Mesendoderm (in vitro differentiated cells): ENCODE measurements at regions not wholly inside any gene's neighbourhood (a gene's known extent, or its start where the extent isn't known, plus 50 kb on each side); places are given as distances from the start of the nearest gene placed in this dataset.

Experiments used
- DNase-seq: peaks from one replicate; pipeline ENCODE4 v3.0.0; 2013
- H2AK5ac ChIP-seq: 2 replicates; pipeline ENCODE4 v1.6.1; 2013; ENCODE audit warnings: low read length, inconsistent platforms
- H2BK120ac ChIP-seq: 2 replicates; pipeline ENCODE4 v1.6.1; 2013; ENCODE audit warnings: low read depth, mild to moderate bottlenecking, low read length, moderate library complexity, mixed read lengths
- H2BK15ac ChIP-seq: replicated peaks from 2 replicates; pipeline ENCODE4 v1.6.1; 2013; ENCODE audit warnings: low read depth, mild to moderate bottlenecking, moderate library complexity
- H2BK5ac ChIP-seq: 2 replicates; pipeline ENCODE4 v1.6.1; 2013; ENCODE audit warnings: low read length, inconsistent platforms
- H3K18ac ChIP-seq: 2 replicates; pipeline ENCODE4 v1.6.1; 2013; ENCODE audit warnings: mild to moderate bottlenecking, low read length, mixed read lengths
- H3K23ac ChIP-seq: one replicate; pipeline ENCODE4 v1.6.1; 2013; ENCODE audit warnings: low read length
- H3K27ac ChIP-seq: 2 replicates; pipeline ENCODE4 v1.5.1; 2013; ENCODE audit warnings: low read depth, mild to moderate bottlenecking, inconsistent platforms, low read length, moderate library complexity
- H3K27me3 ChIP-seq: 2 replicates; pipeline ENCODE4 v1.6.1; 2013; ENCODE audit warnings: low read length, control low read depth, mild to moderate bottlenecking, inconsistent platforms; ENCODE audit not compliant: insufficient read depth, poor library complexity
- H3K36me3 ChIP-seq: 2 replicates; pipeline ENCODE4 v1.6.1; 2013; ENCODE audit warnings: low read length, inconsistent platforms; ENCODE audit not compliant: control insufficient read depth, insufficient read depth
- H3K4ac ChIP-seq: one replicate; pipeline ENCODE4 v1.6.1; 2013; ENCODE audit warnings: low read depth, mild to moderate bottlenecking, low read length, moderate library complexity
- H3K4me1 ChIP-seq: 2 replicates; pipeline ENCODE4 v1.6.1; 2013; ENCODE audit warnings: low read depth, low read length, inconsistent platforms; ENCODE audit not compliant: control insufficient read depth
- H3K4me2 ChIP-seq: 2 replicates; pipeline ENCODE4 v1.6.1; 2013; ENCODE audit warnings: low read length
- H3K4me3 ChIP-seq: 2 replicates; pipeline ENCODE4 v1.5.1; 2013; ENCODE audit warnings: mild to moderate bottlenecking, low read length
- H3K56ac ChIP-seq: one replicate; pipeline ENCODE4 v1.6.1; 2013; ENCODE audit warnings: low read length
- H3K79me1 ChIP-seq: 2 replicates; pipeline ENCODE4 v1.6.1; 2013; ENCODE audit warnings: low read length, inconsistent platforms
- H3K79me2 ChIP-seq: 2 replicates; pipeline ENCODE4 v1.6.1; 2013; ENCODE audit warnings: mild to moderate bottlenecking, low read length; ENCODE audit not compliant: control insufficient read depth, insufficient read depth
- H3K9ac ChIP-seq: 2 replicates; pipeline ENCODE4 v1.6.1; 2013; ENCODE audit warnings: low read length, inconsistent platforms
- H4K5ac ChIP-seq: one replicate; pipeline ENCODE4 v1.6.1; 2013; ENCODE audit warnings: low read length
- H4K8ac ChIP-seq: one replicate; pipeline ENCODE4 v1.6.1; 2013; ENCODE audit warnings: low read depth, mild to moderate bottlenecking, control low read depth, low read length, moderate library complexity
- WGBS: extraction: QIAGEN DNeasy Blood & Tissue Kit; methylation state at CpG from one replicate; pipeline ENCODE4 v1.1.7; 2013; ENCODE audit warnings: low lambda C conversion rate, missing lambda C conversion rate; ENCODE audit not compliant: insufficient coverage; ENCODE audit errors: extremely low coverage; 5-methylcytosine and 5-hydroxymethylcytosine counted together

GRCh38 chr12:127628645-127629044 is 638.3 kb upstream of the TMEM132C start:
- Histone ChIP-seq H3K4ac (no peak overlapping the region), H2BK15ac (no peak overlapping the region), H3K56ac (no peak overlapping the region), H4K5ac (no peak overlapping the region), H3K79me1 (no peaks in the 10 kb centered on the region), H3K27ac (no peak overlapping the region), H2AK5ac (no peak overlapping the region), H2BK120ac (no peak overlapping the region), H3K23ac (no peak overlapping the region), H4K8ac (no peak overlapping the region), H3K36me3 (no peaks in the 10 kb centered on the region), H2BK5ac (no peak overlapping the region), H3K4me1 (no peaks in the 10 kb centered on the region), H3K18ac (no peak overlapping the region), H3K9ac (no peak overlapping the region), H3K79me2 (no peaks in the 10 kb centered on the region), H3K27me3 (no peaks in the 10 kb centered on the region), H3K4me2 (no peak overlapping the region), H3K4me3 (no peak overlapping the region)
- WGBS, result no CpG with 5 or more reads among the region's 3 CpGs
- no peak for DNase-seq

GRCh38 chr12:127629066-127629820 is 637.7 kb upstream of the TMEM132C start:
- Histone ChIP-seq H2BK5ac (no peak overlapping the region), H3K4me2 (no peak overlapping the region), H3K4me3 (no peak overlapping the region), H3K4me1 (no peaks in the 10 kb centered on the region), H3K23ac (no peak overlapping the region), H3K4ac (no peak overlapping the region), H4K8ac (no peak overlapping the region), H3K36me3 (no peaks in the 10 kb centered on the region), H4K5ac (no peak overlapping the region), H3K56ac (no peak overlapping the region), H3K9ac (no peak overlapping the region), H2BK15ac (no peak overlapping the region), H3K27me3 (no peaks in the 10 kb centered on the region), H3K79me2 (no peaks in the 10 kb centered on the region), H3K79me1 (no peaks in the 10 kb centered on the region), H3K18ac (no peak overlapping the region), H2AK5ac (no peak overlapping the region), H2BK120ac (no peak overlapping the region), H3K27ac (no peak overlapping the region)
- no CpG with 5 or more reads among the region's 10 CpGs for WGBS
- DNase-seq, result no peak

GRCh38 chr12:127632461-127632860 is 634.5 kb upstream of the TMEM132C start:
- Histone ChIP-seq H2BK120ac (no peak overlapping the region), H4K5ac (no peak overlapping the region), H3K79me2 (no peaks in the 10 kb centered on the region), H2AK5ac (no peak overlapping the region), H4K8ac (no peak overlapping the region), H3K23ac (no peak overlapping the region), H3K36me3 (no peaks in the 10 kb centered on the region), H3K18ac (no peak overlapping the region), H3K4me3 (no peak overlapping the region), H3K9ac (no peak overlapping the region), H3K56ac (no peak overlapping the region), H3K4me1 (no peaks in the 10 kb centered on the region), H3K4me2 (no peak overlapping the region), H3K4ac (no peak overlapping the region), H2BK5ac (no peak overlapping the region), H3K27me3 (no peaks in the 10 kb centered on the region), H3K27ac (no peak overlapping the region), H2BK15ac (no peak overlapping the region), H3K79me1 (no peaks in the 10 kb centered on the region)
- no peak for DNase-seq
- WGBS, result no CpG with 5 or more reads among the region's 11 CpGs

GRCh38 chr12:127635838-127636237 is 631.1 kb upstream of the TMEM132C start:
- no peaks in the 10 kb centered on the region for H3K79me1 ChIP-seq
- WGBS, result no CpG with 5 or more reads among the region's 4 CpGs

GRCh38 chr12:127636882-127637281 is 630.1 kb upstream of the TMEM132C start:
- no peak for DNase-seq
- no CpG with 5 or more reads among the region's 2 CpGs for WGBS
- no peak overlapping the region for H2BK15ac ChIP-seq
- H3K79me2 ChIP-seq, result no peaks in the 10 kb centered on the region
- H2BK5ac ChIP-seq, result no peak overlapping the region
- H4K8ac ChIP-seq, result no peak overlapping the region
- H3K27ac ChIP-seq, result no peak overlapping the region
- H3K23ac ChIP-seq, result no peak overlapping the region
- H3K4me1 ChIP-seq, result no peaks in the 10 kb centered on the region
- H3K4me2 ChIP-seq, result no peak overlapping the region
- H3K56ac ChIP-seq, result no peak overlapping the region
- no peaks in the 10 kb centered on the region for H3K36me3 ChIP-seq
- H3K4me3 ChIP-seq, result no peak overlapping the region
- no peak overlapping the region for H3K4ac ChIP-seq
- H3K18ac ChIP-seq, result no peak overlapping the region
- H4K5ac ChIP-seq, result no peak overlapping the region
- H3K9ac ChIP-seq, result no peak overlapping the region
- H2AK5ac ChIP-seq, result no peak overlapping the region
- H3K79me1 ChIP-seq, result no peaks in the 10 kb centered on the region
- H2BK120ac ChIP-seq, result no peak overlapping the region
- H3K27me3 ChIP-seq, result no peaks in the 10 kb centered on the region

More at GRCh38 chr12:127635838-127636237, 631.1 kb upstream of the TMEM132C start:
- Histone ChIP-seq H3K18ac (no peak overlapping the region), H3K4me2 (no peak overlapping the region), H3K4ac (no peak overlapping the region), H2BK15ac (no peak overlapping the region), H3K4me1 (no peaks in the 10 kb centered on the region), H3K27ac (no peak overlapping the region), H3K36me3 (no peaks in the 10 kb centered on the region), H3K23ac (no peak overlapping the region), H4K5ac (no peak overlapping the region), H4K8ac (no peak overlapping the region), H3K79me2 (no peaks in the 10 kb centered on the region), H3K56ac (no peak overlapping the region), H3K4me3 (no peak overlapping the region), H3K27me3 (no peaks in the 10 kb centered on the region), H2BK5ac (no peak overlapping the region), H2AK5ac (no peak overlapping the region), H3K9ac (no peak overlapping the region), H2BK120ac (no peak overlapping the region)
- no peak for DNase-seq
